Activated CD4-positive, alpha-beta T cell treated with anti-CD3 and anti-CD28 coated beads, Interleukin-2, amount 50 U/mL, for 16 hours (primary cell): ENCODE measurements at regions not wholly inside any gene's neighbourhood (a gene's known extent, or its start where the extent isn't known, plus 50 kb on each side); places are given as distances from the start of the nearest gene placed in this dataset.
A peak's percentile ranks its signal among the peaks of the same experiment; 100 is the strongest.

ENCODE experiments used
- DNase-seq: peaks from one replicate; pipeline ENCODE4 v3.0.0-alpha.2; 2020

DNA sequence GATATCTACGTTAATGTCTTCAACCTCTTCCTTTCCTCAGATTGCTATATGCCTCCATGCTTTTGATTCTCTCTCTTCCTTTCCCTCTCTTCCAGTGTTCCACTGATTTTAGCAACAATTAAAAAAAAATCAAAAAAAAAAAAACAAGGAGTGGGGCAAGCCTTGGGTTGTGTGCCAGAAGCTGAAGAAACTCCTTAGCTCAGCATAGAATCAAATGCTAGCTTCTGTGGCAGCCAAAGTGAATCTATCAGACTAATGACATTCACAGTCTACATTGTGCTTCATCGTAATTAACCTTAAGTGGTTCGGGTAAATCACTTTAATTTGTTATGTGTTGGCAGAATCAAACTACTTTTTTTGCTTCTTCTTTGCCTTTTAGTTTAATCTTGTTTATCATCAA lies 237.3 kb downstream of the TMEM167A start:
- no peak for DNase-seq

DNA sequence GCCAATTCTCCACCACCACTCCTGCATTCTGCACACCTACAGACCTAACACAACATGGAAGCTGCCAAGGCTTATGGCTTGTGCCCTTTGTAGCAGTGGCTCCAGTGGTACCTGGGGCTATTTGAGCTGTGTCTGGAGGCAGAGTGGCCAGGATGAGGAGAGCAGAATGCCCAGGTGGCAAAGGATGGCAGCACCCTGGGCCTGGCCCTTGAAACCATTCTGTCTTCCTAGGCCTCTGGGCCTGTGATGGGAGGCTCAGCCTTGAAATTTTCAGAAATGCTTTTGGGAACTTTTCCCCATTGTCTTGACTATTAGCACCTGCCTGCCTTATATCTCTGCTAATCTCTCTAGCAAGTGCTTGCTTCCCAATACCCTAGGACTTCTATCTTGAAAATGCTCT lies 241.7 kb downstream of the TMEM167A start:
- DNase-seq = no peak

DNA sequence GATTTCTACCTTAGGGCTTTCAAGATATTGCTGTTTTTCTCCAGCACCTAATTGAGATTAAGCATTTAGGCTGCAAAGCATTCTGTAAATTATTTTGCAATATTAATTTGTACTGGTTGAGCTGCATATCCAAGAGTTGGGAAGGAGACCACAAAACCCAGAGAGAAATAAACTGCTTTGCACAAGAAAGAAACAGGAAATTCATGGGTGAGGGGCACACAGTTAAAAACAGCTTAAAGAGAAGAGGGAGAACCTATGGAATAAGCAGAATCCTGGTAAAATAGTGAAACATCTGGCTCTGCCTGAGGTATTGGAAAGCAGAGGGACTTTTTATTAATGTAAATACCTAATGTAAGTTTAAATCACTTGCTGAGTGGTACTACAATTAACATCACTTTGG lies 243.0 kb downstream of the TMEM167A start:
- DNase-seq = no peak

DNA sequence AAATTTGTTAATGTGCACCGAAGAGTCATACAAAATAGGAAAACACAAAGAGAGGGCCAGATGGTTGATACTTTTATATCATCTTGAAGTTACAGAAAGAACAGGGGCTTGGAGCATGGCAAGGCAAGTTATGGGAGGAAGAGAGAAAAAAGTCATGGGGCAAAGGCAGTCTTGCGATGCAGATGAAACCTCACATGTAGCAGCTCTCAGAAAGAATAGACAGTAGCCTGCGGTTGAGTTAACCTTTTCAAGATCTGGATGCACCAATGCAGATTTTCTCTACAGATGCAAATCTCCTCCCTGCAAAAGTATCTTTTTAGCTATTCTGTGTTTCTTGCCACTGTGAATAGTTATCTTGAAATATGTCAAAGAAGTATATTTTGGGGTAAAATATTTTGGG lies 243.9 kb downstream of the TMEM167A start:
- no peak for DNase-seq

DNA sequence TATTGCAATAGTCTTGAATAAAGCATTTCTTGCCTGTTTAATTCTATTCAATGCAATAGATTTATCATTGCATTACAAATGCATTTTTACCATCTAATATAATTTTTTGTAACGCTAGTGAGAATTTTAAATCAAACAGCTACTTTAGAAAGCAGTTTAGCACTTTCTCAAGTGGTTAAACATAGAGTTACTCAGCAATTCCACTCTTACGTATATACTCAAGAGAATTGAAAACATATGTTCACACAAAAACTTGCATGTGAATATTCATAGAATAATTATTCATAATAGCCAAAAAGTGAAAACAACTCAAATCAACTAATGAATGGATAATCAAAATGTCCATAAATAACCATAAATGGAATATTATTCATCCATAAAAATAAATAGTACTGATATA lies 244.7 kb downstream of the TMEM167A start:
- no peak for DNase-seq

DNA sequence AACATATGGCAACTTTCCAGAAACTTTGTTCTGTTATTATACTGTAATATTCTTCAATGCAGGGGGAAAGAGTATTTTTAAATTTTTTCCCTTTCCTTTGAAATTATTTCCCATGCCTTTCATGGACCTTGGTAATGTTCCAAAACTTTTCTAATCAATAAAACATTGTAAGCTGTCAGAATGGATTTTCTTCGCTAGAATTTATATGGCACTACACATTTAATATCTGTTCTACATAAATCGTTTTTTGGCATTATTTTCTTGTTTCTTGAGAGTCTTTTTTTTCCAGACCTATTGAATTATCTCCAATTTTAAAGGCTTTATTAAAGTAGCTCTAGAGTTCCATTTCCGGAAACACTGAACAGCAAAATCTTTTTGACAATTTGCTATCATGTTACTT lies 249.0 kb downstream of the TMEM167A start:
- no peak for DNase-seq

DNA sequence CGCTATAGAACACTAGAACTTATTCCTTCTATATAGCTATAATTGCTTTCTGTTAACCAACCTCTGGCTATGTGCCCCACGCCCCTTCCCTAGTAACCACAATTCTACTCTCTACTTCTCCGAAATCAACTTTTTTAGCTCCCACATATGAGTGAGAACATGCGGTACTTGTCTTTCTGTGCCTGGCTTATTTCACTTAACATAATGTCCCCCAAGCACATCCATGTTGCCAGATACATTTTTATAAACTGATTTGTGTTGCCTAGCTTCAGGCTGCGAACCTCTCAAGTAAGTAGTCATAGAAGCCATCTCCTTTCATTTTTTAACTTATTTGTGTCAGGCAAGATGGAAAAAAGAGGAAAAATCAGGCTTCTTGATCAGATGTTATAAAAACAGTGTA lies 249.5 kb downstream of the TMEM167A start:
- DNase-seq = no peak

DNA sequence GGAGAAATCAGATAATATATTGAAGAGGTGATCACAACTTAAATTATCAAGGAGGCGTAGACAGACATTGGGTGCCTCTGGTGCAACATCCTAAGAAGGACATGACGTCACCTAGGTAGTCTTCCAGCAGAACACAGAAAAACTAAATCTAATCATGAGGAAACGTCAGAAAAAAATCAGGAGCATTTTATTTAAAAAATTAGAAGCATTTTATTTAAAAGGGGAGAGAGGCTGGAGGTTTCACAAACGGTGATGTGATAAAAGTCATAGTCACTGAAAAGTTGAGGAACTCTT lies 254.6 kb downstream of the TMEM167A start:
- no peak for DNase-seq

DNA sequence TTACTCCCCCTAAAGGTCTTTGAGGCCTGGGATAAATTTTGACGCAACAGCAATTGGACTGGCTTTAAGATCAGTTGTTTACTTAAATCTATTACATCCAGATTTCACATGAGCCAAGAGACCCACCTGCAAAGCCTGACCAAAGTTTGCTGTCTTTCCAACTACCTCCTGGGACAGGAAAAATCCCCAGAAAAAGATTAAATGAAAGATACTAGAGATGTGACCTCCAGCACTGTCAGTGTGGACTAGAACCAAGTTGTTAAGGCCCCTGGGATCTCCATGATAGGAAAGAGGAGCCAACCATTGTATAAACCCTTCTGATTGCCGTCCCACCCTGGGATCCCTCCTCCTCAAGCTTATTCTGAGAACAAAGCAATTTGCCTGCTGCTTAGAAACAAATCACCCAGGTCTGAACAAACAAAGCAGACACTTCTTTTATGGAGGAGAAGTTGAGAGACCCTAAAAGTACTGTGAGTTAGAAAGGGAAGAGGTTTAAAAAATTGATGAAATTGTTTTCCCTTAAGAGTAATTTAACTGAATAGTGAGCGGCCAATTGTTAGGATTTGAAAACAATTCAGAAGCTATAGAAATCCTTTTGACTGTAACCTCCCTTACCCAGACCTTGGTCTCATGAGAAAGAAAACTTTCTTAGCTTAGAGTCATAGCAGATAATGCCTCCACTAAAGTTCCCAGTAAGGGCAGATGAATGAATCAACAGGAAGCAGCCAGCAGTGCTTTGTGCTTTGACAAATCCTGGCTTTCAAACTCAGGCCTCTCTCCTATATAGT lies 255.2 kb downstream of the TMEM167A start:
- DNase-seq = no peak

DNA sequence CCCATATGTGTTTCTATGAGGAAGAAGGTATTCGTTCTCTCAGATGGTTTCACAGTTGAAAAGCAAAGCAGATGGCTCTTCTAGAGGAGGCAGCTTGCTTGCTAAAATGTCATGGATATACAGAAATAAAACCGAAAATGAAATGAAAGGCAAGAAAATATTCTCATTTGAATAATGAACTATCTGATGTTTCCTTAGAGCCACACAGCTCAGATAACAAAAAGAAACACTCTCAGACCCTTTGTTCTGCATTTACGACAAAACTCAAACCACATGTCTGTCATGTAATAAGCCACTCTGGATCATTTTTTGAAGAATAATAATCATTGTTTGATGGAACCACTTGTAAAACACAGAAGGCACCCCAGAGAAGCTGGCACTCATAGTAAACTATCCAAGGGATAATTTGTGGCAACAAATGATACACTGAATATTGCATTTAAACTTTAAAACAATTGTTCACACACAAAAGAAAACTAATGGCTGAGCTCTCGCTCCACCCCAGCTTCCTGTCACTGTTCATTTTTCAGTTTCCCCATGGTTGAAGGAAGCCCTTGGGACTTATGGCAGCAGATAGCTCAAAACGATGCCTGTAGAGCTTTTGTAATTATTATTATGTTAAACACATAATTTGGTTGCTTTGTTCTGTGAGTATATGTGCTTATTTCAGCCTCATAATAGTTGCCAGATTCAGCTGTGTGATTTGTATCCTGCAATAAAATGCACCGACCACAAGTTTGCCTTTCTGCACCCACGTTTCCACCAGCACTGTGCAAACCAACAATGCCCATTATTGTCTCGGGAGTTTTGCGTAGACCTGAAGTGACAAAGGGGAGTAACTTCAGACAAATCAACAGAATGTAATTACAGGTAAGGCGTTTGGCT lies 256.0 kb downstream of the TMEM167A start:
- no peak for DNase-seq

DNA sequence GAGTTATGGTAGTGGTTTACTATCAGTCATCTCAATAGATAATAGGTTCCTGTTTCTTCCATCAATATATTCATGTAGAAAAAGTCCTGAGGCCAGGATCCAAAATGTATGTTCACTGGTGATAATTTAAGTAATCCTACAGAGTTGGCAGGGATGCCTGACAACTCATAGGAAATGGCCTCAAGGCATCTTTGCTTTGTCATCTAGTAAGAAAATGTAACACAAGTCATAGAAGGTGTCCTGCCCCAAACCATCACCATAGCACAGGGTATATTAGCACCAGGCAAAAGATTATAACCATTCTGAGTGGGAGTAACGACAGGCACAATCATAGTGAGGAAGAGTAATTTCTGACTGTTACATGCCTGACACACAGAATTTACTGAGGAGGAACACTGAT lies 257.0 kb downstream of the TMEM167A start:
- DNase-seq = no peak

DNA sequence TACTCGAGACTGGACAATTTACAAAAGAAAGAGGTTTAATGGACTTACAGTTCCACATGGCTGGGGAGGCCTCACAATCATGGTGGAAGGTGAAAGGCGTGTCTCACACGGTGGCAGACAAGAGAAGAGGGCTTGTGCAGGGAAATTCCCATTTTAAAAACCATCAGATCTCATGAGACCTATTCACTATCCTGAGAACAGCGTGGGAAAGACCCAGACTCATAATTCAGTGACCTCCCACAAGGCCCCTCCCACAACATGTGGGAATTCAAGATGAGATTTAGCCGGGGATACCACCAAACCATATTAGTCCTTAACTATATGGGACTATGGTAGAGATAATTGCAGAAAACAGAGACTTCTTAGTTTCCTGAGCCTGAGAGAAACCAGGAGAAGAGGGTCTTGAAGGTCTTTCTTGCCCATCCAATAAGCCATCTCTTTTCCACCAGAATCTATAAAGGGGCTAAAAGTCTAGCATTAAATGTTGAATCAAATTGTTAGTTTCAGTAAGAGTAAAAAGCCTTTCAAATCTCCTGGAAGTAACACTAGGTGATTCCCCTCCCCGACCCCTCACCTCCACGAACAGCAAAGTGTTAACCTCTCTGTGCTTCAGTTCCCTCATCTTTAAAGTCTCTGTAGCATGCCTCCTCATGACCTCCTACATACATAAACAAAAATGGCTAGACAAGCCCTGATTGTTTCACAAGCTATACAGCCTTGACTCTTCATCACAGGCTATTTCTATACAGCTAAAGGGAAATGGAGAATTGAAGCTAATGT lies 259.1 kb downstream of the TMEM167A start:
- peak; percentile 13 for DNase-seq

DNA sequence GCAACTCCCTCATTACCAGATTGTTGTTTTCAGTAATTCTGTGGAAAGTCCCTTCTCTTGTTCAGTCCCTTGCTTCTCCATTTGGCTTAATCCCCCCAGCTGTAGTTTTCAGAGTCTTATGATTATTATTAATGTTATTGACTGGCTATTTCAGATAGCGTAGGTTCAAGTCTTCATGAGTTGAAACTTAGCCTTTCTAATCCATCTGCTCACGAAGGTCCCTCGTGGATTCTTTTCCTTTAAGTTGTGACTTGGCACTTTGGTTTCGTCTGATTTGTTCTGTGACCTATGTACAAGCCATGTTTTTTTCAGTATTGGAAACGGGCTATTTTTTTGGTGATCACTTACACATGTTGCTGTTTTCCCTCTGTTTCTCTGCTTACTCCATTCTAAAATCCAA lies 260.3 kb downstream of the TMEM167A start:
- no peak for DNase-seq

DNA sequence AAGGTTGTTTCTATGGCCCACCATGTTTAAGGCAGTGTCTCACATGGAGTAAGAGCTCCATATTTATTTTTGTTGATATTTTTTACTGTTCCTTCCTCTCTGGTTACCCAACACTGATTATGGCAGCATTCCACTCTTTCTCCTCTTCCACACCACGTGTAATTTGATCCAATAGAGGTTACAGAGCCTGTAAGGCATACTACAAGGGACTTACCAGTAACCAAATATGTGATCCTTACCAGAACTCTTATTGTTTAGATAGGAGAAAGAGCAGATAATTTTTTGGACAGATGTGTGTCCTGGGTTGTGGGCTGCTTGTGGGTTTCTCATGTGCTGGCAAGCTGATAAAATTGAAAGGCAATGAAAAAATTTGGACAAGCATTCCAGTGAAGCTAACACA lies 261.3 kb downstream of the TMEM167A start:
- DNase-seq = no peak

DNA sequence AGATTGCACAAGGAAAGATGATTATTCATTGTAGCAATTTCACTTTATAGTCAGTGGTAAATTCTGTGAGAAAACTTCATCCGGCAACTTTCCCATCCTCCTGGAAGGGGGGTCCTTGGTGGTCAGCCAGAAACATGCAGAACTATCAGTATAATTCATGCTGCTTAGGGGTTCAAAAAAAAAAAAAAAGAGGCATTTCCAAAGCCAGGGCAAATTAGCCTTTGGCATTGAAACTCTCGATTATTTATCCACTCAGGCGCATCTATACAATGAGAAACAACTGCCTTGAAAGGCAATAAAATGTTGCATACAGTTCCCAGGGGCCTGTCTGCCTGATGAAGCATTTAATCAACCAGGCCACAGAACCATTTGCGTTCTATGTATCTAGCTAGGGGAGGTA lies 263.3 kb downstream of the TMEM167A start:
- DNase-seq = no peak

DNA sequence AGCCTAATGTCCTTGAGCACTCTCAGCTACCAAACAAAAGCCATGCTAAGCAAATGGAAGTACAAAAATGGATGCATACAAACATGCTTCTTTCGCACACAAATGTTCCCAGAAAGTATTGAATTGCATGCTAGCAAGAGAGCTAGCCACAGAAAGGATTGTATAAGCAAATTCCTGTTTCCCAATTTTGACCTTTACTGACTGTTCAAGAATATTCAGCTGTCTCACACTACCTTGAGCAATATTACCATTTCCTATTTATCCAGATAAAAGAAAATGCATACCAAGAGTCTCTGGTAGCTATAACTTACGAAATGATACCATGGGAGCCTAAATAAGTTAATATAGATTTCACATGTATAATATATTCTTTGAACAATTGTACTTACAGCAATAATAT lies 264.6 kb downstream of the TMEM167A start:
- no peak for DNase-seq

DNA sequence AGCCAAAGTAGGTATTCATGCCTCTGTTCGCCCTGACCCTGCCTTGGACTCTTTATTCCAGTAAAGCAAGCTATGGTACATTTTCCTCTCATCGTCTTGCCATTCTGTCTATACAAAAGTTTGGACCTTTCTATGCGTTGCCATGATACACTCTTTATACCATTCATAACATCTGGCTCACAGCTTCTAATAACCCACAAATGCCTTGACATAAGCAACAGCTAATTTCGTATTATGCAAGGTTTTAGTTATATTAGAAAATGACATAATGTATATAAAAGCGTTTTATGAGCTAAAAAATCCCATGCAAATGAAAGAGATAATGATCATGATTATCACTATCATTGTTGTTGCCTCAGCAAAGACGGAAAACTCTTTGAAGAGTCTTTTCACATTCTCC lies 265.7 kb downstream of the TMEM167A start:
- no peak for DNase-seq

DNA sequence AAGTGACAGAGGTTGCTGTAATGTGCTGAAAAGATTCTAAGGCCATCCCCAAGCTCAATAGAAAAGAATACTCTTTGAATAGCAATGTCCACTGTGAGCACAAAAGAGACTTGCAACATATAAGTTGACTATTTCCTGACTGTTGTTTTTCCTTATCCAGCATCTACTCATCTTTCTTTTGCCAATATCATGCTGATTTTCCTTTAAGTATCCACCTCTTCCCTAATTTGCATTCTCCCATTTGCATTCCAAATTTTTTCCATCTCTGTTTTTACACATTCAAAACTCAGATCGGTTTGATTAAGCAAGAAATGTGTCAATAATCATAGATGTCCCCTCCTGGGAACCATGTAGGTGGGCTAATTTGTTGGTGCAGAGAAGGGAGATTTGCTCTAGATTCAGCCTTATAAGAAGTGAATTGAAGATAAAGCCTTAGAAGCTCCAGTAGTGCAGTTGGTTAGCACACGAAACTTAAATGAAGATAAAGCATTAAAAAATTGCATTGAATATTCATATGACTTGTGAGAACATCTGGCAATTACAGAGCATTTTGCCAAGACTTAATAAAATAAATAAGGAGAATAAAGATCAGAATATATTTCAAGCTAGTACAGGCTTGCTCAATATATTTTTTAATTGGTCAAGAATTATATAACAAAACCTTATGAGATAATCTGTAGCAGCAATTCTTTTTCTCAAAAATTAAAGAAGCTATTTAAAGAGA lies 267.6 kb downstream of the TMEM167A start:
- DNase-seq = no peak

DNA sequence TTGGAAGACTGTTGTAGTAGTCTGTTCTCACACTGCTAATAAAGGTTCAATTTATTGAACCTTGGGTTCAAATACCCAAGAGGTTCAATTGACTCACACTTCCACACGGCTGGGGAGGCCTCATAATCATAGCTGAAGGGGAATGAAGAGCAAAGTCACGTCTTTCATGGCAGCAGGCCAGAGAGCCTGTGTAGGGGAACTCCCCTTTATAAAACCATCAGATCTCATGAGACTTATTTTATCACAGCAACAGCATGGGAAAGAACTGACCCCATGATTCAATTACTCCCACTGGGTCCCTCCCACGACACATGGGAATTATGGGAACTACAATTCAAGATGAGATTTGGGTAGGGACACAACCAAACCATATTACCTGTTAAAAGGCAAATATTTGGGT lies 268.2 kb downstream of the TMEM167A start:
- no peak for DNase-seq

DNA sequence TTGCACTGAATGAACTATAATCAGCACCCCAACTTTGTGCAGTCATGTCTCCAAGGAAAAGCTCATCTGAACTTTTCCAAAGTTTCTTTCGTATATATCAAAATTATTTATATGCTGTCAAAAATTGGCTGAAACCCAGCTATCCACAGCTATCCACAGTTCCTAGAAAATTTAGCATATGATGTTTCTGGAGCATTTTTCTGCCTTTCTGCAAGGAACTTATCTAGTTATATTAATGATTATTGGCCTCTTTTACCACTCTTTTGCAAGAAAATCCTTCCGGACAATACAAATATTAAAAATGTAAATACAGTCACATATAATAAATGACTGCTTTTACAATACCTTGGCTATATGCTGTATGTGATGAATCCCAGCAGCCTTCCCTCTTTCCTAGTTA lies 270.2 kb downstream of the TMEM167A start:
- no peak for DNase-seq

DNA sequence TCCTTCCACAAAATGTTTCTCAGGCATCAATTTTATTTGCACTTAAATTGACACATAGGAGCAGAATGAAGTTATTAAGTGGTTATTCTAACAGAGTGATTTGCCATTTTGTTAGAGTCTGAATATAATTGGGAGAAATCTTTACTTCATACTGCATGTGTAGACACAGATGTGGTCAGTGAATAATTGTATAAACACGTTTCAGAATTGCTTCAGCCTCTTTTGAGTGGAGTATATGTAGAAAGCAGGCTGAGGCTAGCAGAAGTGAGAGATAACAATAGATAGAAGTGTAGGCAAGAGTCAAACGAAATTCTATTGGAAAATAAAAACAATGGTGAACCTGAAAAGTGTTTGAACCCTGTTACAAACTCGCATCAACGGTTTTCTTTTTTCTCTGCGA lies 270.7 kb downstream of the TMEM167A start:
- no peak for DNase-seq

DNA sequence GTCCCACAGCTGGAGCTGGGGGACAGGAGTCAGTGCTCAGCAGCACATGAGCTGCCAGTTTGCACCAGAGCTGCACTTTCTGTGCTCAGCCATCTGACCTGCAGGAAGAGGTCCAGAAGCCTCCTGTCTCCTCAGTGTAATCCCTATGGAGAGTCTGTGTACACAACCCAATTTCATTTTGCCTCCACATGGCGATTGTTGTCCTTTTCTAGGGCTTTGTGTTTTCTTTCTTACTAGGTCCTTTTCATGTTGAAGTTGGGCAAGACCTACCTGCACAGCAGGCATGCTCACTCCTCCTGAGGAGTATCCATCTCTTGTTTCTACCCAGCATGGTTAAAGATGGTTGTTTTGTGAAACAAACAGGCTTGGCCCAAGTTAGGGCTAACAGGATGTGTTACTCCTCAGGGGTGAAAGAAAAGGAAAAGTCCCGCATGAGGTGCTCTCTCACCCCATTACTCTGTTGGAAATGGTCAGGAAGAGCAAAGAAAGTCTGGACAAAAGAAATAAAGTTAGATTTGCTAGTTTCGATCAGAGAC lies 273.0 kb downstream of the TMEM167A start:
- no peak for DNase-seq

DNA sequence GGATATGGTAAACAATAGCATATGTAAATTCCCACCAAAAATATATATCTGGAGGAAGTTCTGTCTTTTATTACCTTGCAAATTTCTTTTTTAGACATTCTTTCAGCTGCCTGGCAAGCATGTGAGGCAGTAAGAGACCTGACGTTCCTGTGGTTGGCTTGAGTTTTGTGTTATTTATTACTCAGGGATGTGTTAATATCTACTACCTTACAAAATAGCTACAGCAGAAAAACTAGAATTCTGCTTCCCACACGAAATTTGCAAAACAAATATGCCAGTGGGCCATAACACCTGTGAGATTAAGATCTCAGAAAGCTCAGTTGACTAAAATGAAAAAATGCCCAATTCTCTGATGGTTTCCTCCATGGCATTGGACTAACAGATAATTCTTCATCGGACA lies 274.2 kb downstream of the TMEM167A start:
- no peak for DNase-seq
